H1 (cell line): ENCODE measurements at regions not wholly inside any gene's neighbourhood (a gene's known extent, or its start where the extent isn't known, plus 50 kb on each side); places are given as distances from the start of the nearest gene placed in this dataset.

Experiments used
- CTCF ChIA-PET: fragments of 300-600 bp; sonication (Branson Sonifier 250); formaldehyde crosslinking; loops from one replicate; lab custom pipeline; 2021; ENCODE audit not compliant: partially characterized antibody; lab: Charles Lee
- POLR2A ChIA-PET: fragments of 300-600 bp; sonication (Branson Sonifier 250); formaldehyde crosslinking; loops from one replicate; lab custom pipeline; 2021; ENCODE audit warnings: inconsistent platforms; ENCODE audit not compliant: partially characterized antibody; lab: Charles Lee
- DNase-seq, 2 experiments: peaks; one replicate each; pipeline versions ENCODE4 v3.0.0 to v3.0.0-alpha.2; 2010 to 2022; ENCODE audit warnings: low spot score in 2 of 2, low read depth in 1 of 2, mixed read lengths in 1 of 2
- FAIRE-seq: peaks from 2 replicates; lab custom pipeline; 2011; peaks lifted over from hg19 to GRCh38; lab: Jason Lieb, UNC
- H2AFZ ChIP-seq: 2 replicates; pipeline ENCODE4 v1.8.1; 2012; ENCODE audit warnings: low read length, inconsistent platforms
- H2AK5ac ChIP-seq: 2 replicates; pipeline ENCODE4 v1.6.1; 2013; ENCODE audit warnings: low read depth, low read length
- H2BK120ac ChIP-seq: replicated peaks from 2 replicates; pipeline ENCODE3; 2013; ENCODE audit warnings: low read depth, low read length, inconsistent platforms
- H2BK12ac ChIP-seq: 2 replicates; pipeline ENCODE4 v1.6.1; 2013; ENCODE audit warnings: low read depth, low read length
- H2BK15ac ChIP-seq: 2 replicates; pipeline ENCODE4 v1.6.1; 2013; ENCODE audit warnings: low read length
- H2BK20ac ChIP-seq: 2 replicates; pipeline ENCODE4 v1.6.1; 2013; ENCODE audit warnings: low read length
- H2BK5ac ChIP-seq: 2 replicates; pipeline ENCODE4 v1.6.1; 2013; ENCODE audit warnings: low read depth, low read length
- H3K14ac ChIP-seq: 2 replicates; pipeline ENCODE4 v1.6.1; 2013; ENCODE audit warnings: inconsistent platforms; ENCODE audit not compliant: insufficient read length
- H3K18ac ChIP-seq: 2 replicates; pipeline ENCODE4 v1.6.1; 2013; ENCODE audit warnings: low read length; ENCODE audit errors: extremely low read depth
- H3K23ac ChIP-seq: 2 replicates; pipeline ENCODE4 v1.6.1; 2013; ENCODE audit warnings: inconsistent platforms; ENCODE audit not compliant: insufficient read length
- H3K23me2 ChIP-seq: 2 replicates; pipeline ENCODE4 v1.6.1; 2013; ENCODE audit warnings: low read depth, low read length
- H3K27ac ChIP-seq: 2 replicates; pipeline ENCODE4 v1.6.1; 2011; ENCODE audit warnings: low read depth, low read length, inconsistent platforms
- H3K27me3 ChIP-seq, 4 experiments: replicated peaks in 1 of 4; 1 replicate in 1 of 4; 2 replicates in 3 of 4; pipeline versions ENCODE4 v1.6.1 to v1.8.1; 2011 to 2013; ENCODE audit warnings: low read length in 3 of 4, mild to moderate bottlenecking in 3 of 4, inconsistent platforms in 2 of 4, mixed read lengths in 2 of 4, moderate library complexity in 1 of 4; ENCODE audit not compliant: control insufficient read depth in 3 of 4, insufficient read depth in 3 of 4; ENCODE audit errors: extremely low read depth in 1 of 4
- H3K36me3 ChIP-seq, 4 experiments: 2 replicates each; pipeline versions ENCODE4 v1.6.1 to v1.8.1; 2011 to 2013; ENCODE audit warnings: mild to moderate bottlenecking in 4 of 4, low read length in 3 of 4, moderate library complexity in 2 of 4, control low read depth in 1 of 4, inconsistent platforms in 1 of 4; ENCODE audit not compliant: insufficient read depth in 4 of 4, control insufficient read depth in 2 of 4
- H3K4ac ChIP-seq: replicated peaks from 2 replicates; pipeline ENCODE3; 2013; ENCODE audit warnings: low read length, low read depth, mixed read lengths, inconsistent platforms; ENCODE audit not compliant: insufficient read length
- H3K4me1 ChIP-seq, 4 experiments: replicated peaks in 1 of 4; 1 replicate in 1 of 4; 2 replicates in 3 of 4; pipeline versions ENCODE4 v1.6.1 to v1.8.1; 2011 to 2013; ENCODE audit warnings: low read length in 3 of 4, inconsistent platforms in 2 of 4, mixed read lengths in 1 of 4; ENCODE audit not compliant: insufficient read depth in 4 of 4, control insufficient read depth in 3 of 4
- H3K4me2 ChIP-seq, 2 experiments: 2 replicates each; pipeline versions ENCODE4 v1.6.1 to v1.8.1; 2011 to 2013; ENCODE audit warnings: low read depth in 2 of 2, low read length in 2 of 2, control low read depth in 1 of 2, inconsistent platforms in 1 of 2, mild to moderate bottlenecking in 1 of 2; ENCODE audit not compliant: insufficient read depth in 1 of 2
- H3K4me3 ChIP-seq, 4 experiments: fragments of 200-600, 300-600 bp in 1 of 4; sonication (generic), shearing (Covaris generic), sonication (Bioruptor Twin) in 1 of 4; 2 replicates each; pipeline versions ENCODE4 v1.5.1 to v1.8.1; 2011 to 2016; ENCODE audit warnings: low read length in 4 of 4, low read depth in 3 of 4, control low read depth in 2 of 4, inconsistent platforms in 2 of 4, mild to moderate bottlenecking in 2 of 4, mixed read lengths in 1 of 4, moderate library complexity in 1 of 4; ENCODE audit not compliant: insufficient read depth in 2 of 4; ENCODE audit errors: extremely low read depth in 1 of 4
- H3K56ac ChIP-seq: replicated peaks from 2 replicates; pipeline ENCODE3; 2013; ENCODE audit warnings: low read depth, mild to moderate bottlenecking, mixed read lengths, low read length, inconsistent platforms; ENCODE audit not compliant: insufficient read length
- H3K79me1 ChIP-seq: 2 replicates; pipeline ENCODE4 v1.6.1; 2013; ENCODE audit warnings: low read depth, low read length, control low read depth
- H3K79me2 ChIP-seq, 2 experiments: 2 replicates each; pipeline versions ENCODE4 v1.6.1 to v1.8.1; 2012 to 2013; ENCODE audit warnings: low read length in 2 of 2, mild to moderate bottlenecking in 2 of 2, inconsistent platforms in 1 of 2; ENCODE audit not compliant: insufficient read depth in 2 of 2, control insufficient read depth in 1 of 2
- H3K9ac ChIP-seq, 4 experiments: replicated peaks in 1 of 4; 1 replicate in 1 of 4; 2 replicates in 3 of 4; pipeline versions ENCODE4 v1.6.1 to v1.8.1; 2011 to 2013; ENCODE audit warnings: low read depth in 3 of 4, low read length in 3 of 4, control low read depth in 2 of 4, mild to moderate bottlenecking in 2 of 4, moderate library complexity in 2 of 4, inconsistent platforms in 1 of 4; ENCODE audit errors: extremely low read depth in 1 of 4
- H3K9me3 ChIP-seq, 2 experiments: 2 replicates each; pipeline versions ENCODE4 v1.6.1 to v1.8.1; 2012 to 2013; ENCODE audit warnings: mild to moderate bottlenecking in 2 of 2, moderate library complexity in 2 of 2, control low read depth in 1 of 2, inconsistent platforms in 1 of 2, low read depth in 1 of 2, low read length in 1 of 2, mixed read lengths in 1 of 2; ENCODE audit not compliant: insufficient read depth in 2 of 2
- H4K20me1 ChIP-seq, 2 experiments: replicated peaks in 1 of 2; 2 replicates each; pipeline versions ENCODE3 to v1.8.1; 2011 to 2013; ENCODE audit warnings: inconsistent platforms in 2 of 2, low read length in 2 of 2, mild to moderate bottlenecking in 1 of 2; ENCODE audit not compliant: insufficient read depth in 2 of 2, control insufficient read depth in 1 of 2
- H4K5ac ChIP-seq: 2 replicates; pipeline ENCODE4 v1.6.1; 2013; ENCODE audit warnings: low read length, low read depth, mixed read lengths, inconsistent platforms; ENCODE audit not compliant: insufficient read length
- H4K8ac ChIP-seq: 2 replicates; pipeline ENCODE4 v1.8.0; 2013; ENCODE audit warnings: mild to moderate bottlenecking, moderate library complexity, low read length, inconsistent platforms; ENCODE audit not compliant: insufficient read depth; ENCODE audit errors: extremely low read depth
- H4K91ac ChIP-seq: replicated peaks from 2 replicates; pipeline ENCODE3; 2013; ENCODE audit warnings: low read length, mixed read lengths, inconsistent platforms; ENCODE audit not compliant: insufficient read length
- ATF3 ChIP-seq: IDR thresholded peaks from 2 replicates; pipeline ENCODE4 v1.6.1; 2011; ENCODE audit warnings: low read depth, mild to moderate bottlenecking, low read length; ENCODE audit not compliant: insufficient read depth
- CEBPB ChIP-seq: IDR thresholded peaks from 2 replicates; pipeline ENCODE4 v1.6.1; 2012; ENCODE audit warnings: low read depth, low read length
- CHD1 ChIP-seq: IDR thresholded peaks from 2 replicates; pipeline ENCODE4 v1.6.1; 2012; ENCODE audit warnings: low read depth, low read length, improper control_type of control experiment
- CTBP2 ChIP-seq: IDR thresholded peaks from 2 replicates; pipeline ENCODE4 v1.7.0; 2011; ENCODE audit warnings: borderline replicate concordance, mild to moderate bottlenecking, moderate library complexity, mixed read lengths, low read length; ENCODE audit not compliant: insufficient read depth, insufficient read length
- NRF1 ChIP-seq: IDR thresholded peaks from 2 replicates; pipeline ENCODE4 v1.6.1; 2011; ENCODE audit warnings: mild to moderate bottlenecking, low read depth, low read length, improper control_type of control experiment
- SIRT6 ChIP-seq: IDR thresholded peaks from one replicate; pipeline ENCODE4 v1.7.1; 2012; ENCODE audit warnings: low read length, inconsistent platforms
- SUZ12 ChIP-seq: fragments of 200-600 bp; sonication (generic); IDR thresholded peaks from 2 replicates; pipeline ENCODE4 v1.6.1; 2012; ENCODE audit warnings: mild to moderate bottlenecking, inconsistent platforms, low read length, moderate library complexity, mixed read lengths
- TBP ChIP-seq: IDR thresholded peaks from 2 replicates; pipeline ENCODE4 v1.6.1; 2011; ENCODE audit warnings: low read depth, low read length, improper control_type of control experiment
- ZNF274 ChIP-seq: IDR thresholded peaks from 2 replicates; pipeline ENCODE4 v1.7.0; 2012; ENCODE audit warnings: low read length, borderline replicate concordance; ENCODE audit errors: extremely low read depth
- WGBS, 2 experiments: shearing (Covaris generic) in 1 of 2; methylation state at CpG; one replicate each; pipeline versions ENCODE4 v1.1.6 to v1.1.7; 2013 to 2015; ENCODE audit warnings: low lambda C conversion rate in 2 of 2, mixed read lengths in 2 of 2, inconsistent platforms in 1 of 2, low coverage in 1 of 2, missing lambda C conversion rate in 1 of 2; ENCODE audit not compliant: insufficient replicate concordance in 2 of 2, insufficient coverage in 1 of 2, insufficient read length in 1 of 2; ENCODE audit errors: extremely low coverage in 1 of 2, missing lambda C conversion rate in 1 of 2; 5-methylcytosine and 5-hydroxymethylcytosine counted together
- TF ChIP-seq, protein P1 (sequence below), 3 experiments: IDR thresholded peaks; 1 replicate in 2 of 3; 2 replicates in 1 of 3; pipeline versions ENCODE4 v1.5.1 to v1.6.1; 2011; ENCODE audit warnings: low read length in 3 of 3, mild to moderate bottlenecking in 3 of 3, inconsistent platforms in 2 of 3, low read depth in 1 of 3, moderate library complexity in 1 of 3; ENCODE audit not compliant: insufficient read depth in 1 of 3; ENCODE audit errors: control extremely low read depth in 1 of 3

DNA sequence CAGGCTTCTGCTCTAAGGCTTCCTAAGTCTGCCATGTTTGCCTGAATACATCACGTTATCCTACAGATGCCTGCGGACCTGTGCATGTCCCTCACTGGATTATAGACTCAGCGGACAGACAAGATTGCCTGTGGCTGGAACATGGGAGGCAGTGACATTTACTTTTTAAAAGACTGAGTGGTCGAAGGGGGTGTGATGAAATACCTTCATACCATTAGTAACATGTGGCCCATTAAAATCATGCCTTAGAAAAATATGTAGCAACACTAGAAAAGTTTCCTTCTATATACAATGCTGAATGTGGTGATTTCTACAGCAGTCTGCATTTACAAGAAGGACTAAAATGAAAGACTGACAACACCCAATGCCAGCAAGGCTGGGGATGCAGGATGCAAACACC, 154.4 kb downstream of the ASB1 start:
- H4K8ac ChIP-seq = no peak overlapping the region
- ChIA-PET CTCF (no interaction called here), POLR2A (no interaction called here)
- FAIRE-seq (no peak), DNase-seq (no peak)
- no peak overlapping the region for H3K9ac ChIP-seq
- H2AK5ac ChIP-seq = no peak overlapping the region
- H4K5ac ChIP-seq = no peak overlapping the region
- H2BK20ac ChIP-seq = no peak overlapping the region
- H3K4me3 ChIP-seq = no peak overlapping the region
- H2BK15ac ChIP-seq = no peak overlapping the region
- no peak overlapping the region for H2BK120ac ChIP-seq
- no peak overlapping the region for H3K56ac ChIP-seq
- no peaks in the 10 kb centered on the region for H3K23me2 ChIP-seq
- H2BK5ac ChIP-seq = no peak overlapping the region
- no peaks in the 10 kb centered on the region for H4K20me1 ChIP-seq
- H3K23ac ChIP-seq = no peak overlapping the region
- H3K4ac ChIP-seq = no peak overlapping the region
- H4K91ac ChIP-seq = no peak overlapping the region
- H3K14ac ChIP-seq = no peak overlapping the region
- no peak overlapping the region for H3K4me2 ChIP-seq
- no peaks in the 10 kb centered on the region for H3K9me3 ChIP-seq
- WGBS, 2 experiments = 86% methylated on average over 4 of the region's 4 CpGs; no CpG with 5 or more reads in 1 of the 2 experiments
- no peaks in the 10 kb centered on the region for H3K79me1 ChIP-seq
- no peaks in the 10 kb centered on the region for H3K36me3 ChIP-seq
- no peaks in the 10 kb centered on the region for H3K79me2 ChIP-seq
- H2AFZ ChIP-seq = no peak overlapping the region
- no peak overlapping the region for H2BK12ac ChIP-seq
- H3K27ac ChIP-seq = no peak overlapping the region
- H3K18ac ChIP-seq = no peak overlapping the region
- no peaks in the 10 kb centered on the region for H3K27me3 ChIP-seq
- H3K4me1 ChIP-seq = no peaks in the 10 kb centered on the region
- TF ChIP-seq CTBP2 (no peak), TBP (no peak), NRF1 (no peak), SUZ12 (no peak), CEBPB (no peak), SIRT6 (no peak), ATF3 (no peak), ZNF274 (no peak), CHD1 (no peak)
- TF ChIP-seq, protein P1, sequence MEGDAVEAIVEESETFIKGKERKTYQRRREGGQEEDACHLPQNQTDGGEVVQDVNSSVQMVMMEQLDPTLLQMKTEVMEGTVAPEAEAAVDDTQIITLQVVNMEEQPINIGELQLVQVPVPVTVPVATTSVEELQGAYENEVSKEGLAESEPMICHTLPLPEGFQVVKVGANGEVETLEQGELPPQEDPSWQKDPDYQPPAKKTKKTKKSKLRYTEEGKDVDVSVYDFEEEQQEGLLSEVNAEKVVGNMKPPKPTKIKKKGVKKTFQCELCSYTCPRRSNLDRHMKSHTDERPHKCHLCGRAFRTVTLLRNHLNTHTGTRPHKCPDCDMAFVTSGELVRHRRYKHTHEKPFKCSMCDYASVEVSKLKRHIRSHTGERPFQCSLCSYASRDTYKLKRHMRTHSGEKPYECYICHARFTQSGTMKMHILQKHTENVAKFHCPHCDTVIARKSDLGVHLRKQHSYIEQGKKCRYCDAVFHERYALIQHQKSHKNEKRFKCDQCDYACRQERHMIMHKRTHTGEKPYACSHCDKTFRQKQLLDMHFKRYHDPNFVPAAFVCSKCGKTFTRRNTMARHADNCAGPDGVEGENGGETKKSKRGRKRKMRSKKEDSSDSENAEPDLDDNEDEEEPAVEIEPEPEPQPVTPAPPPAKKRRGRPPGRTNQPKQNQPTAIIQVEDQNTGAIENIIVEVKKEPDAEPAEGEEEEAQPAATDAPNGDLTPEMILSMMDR (IDR thresholded peaks at IDR 0.05; ENCODE audit: control extremely low read depth in 1 of 3, insufficient read depth in 1 of 3, low read depth in 1 of 3, low read length in 3 of 3) = no peak
